Duodenal mucosa (tissue), 2 donors: ENCODE measurements at regions not wholly inside any gene's neighbourhood (a gene's known extent, or its start where the extent isn't known, plus 50 kb on each side); places are given as distances from the start of the nearest gene placed in this dataset.

Source experiments
- H3K27ac ChIP-seq: one replicate; pipeline ENCODE4 v1.7.0; 2013; ENCODE audit warnings: low read depth, low read length
- H3K27me3 ChIP-seq, 2 donors: one replicate each; pipeline ENCODE4 v1.7.0; 2013; ENCODE audit warnings: low read length in 2 of 2, control low read depth in 1 of 2; ENCODE audit not compliant: insufficient read depth in 2 of 2, control insufficient read depth in 1 of 2
- H3K36me3 ChIP-seq, 2 donors: one replicate each; pipeline ENCODE4 v1.7.0; 2013; ENCODE audit warnings: low read length in 2 of 2, control low read depth in 1 of 2; ENCODE audit not compliant: insufficient read depth in 2 of 2, control insufficient read depth in 1 of 2
- H3K4me1 ChIP-seq, 2 donors: one replicate each; pipeline ENCODE4 v1.7.0; 2013; ENCODE audit warnings: low read length in 2 of 2, control low read depth in 1 of 2; ENCODE audit not compliant: insufficient read depth in 2 of 2, control insufficient read depth in 1 of 2
- H3K4me3 ChIP-seq, 2 donors: one replicate each; pipeline ENCODE4 v1.7.0; 2013; ENCODE audit warnings: low read length in 2 of 2, low read depth in 1 of 2
- H3K9ac ChIP-seq, 2 donors: one replicate each; pipeline ENCODE4 v1.7.0; 2013; ENCODE audit warnings: low read length in 2 of 2, low read depth in 1 of 2
- H3K9me3 ChIP-seq, 2 donors: one replicate each; pipeline ENCODE4 v1.7.0; 2013; ENCODE audit warnings: low read length in 2 of 2, control low read depth in 1 of 2; ENCODE audit not compliant: control insufficient read depth in 1 of 2

GRCh38 chr2:65820454-65820853 lies 388.1 kb upstream of the SPRED2 start:
- no peak overlapping the region for H3K27ac ChIP-seq
- no peak overlapping the region for H3K9ac ChIP-seq
- no peaks in the 10 kb centered on the region for H3K4me1 ChIP-seq

GRCh38 chr2:65819963-65820362 lies 387.6 kb upstream of the SPRED2 start:
- Histone ChIP-seq H3K9ac (no peak overlapping the region), H3K4me3 (no peak overlapping the region), H3K27ac (no peak overlapping the region), H3K4me1 (no peaks in the 10 kb centered on the region), H3K36me3 (no peaks in the 10 kb centered on the region), H3K27me3 (no peaks in the 10 kb centered on the region), H3K9me3 (no peaks in the 10 kb centered on the region)

More at GRCh38 chr2:65820454-65820853, 388.1 kb upstream of the SPRED2 start:
- no peaks in the 10 kb centered on the region for H3K36me3 ChIP-seq
- H3K27me3 ChIP-seq, result no peaks in the 10 kb centered on the region
- H3K4me3 ChIP-seq, result no peak overlapping the region
- H3K9me3 ChIP-seq, result no peaks in the 10 kb centered on the region

GRCh38 chr2:65818873-65819451 lies 386.6 kb upstream of the SPRED2 start:
- Histone ChIP-seq H3K27ac (no peak overlapping the region), H3K27me3 (no peaks in the 10 kb centered on the region), H3K9ac (no peak overlapping the region), H3K36me3 (no peaks in the 10 kb centered on the region), H3K4me1 (no peaks in the 10 kb centered on the region), H3K9me3 (no peaks in the 10 kb centered on the region), H3K4me3 (no peak overlapping the region)

- H3K27ac ChIP-seq, result no peak overlapping the region
- H3K4me1 ChIP-seq, result no peaks in the 10 kb centered on the region
- no peak overlapping the region for H3K4me3 ChIP-seq
- H3K27me3 ChIP-seq, result no peaks in the 10 kb centered on the region
- no peaks in the 10 kb centered on the region for H3K9me3 ChIP-seq
- H3K9ac ChIP-seq, result no peak overlapping the region
- H3K36me3 ChIP-seq, result no peaks in the 10 kb centered on the region
Observed at GRCh38 chr2:65813631-65814173, 381.3 kb upstream of the SPRED2 start.

- Histone ChIP-seq H3K4me3 (no peak overlapping the region), H3K9me3 (peaks cover 0 to 2% of the 10 kb centered on the region in 2 donors)
Observed at GRCh38 chr2:65812887-65813286, 380.5 kb upstream of the SPRED2 start.

GRCh38 chr2:65807942-65808341 lies 375.5 kb upstream of the SPRED2 start:
- no peaks in the 10 kb centered on the region for H3K36me3 ChIP-seq
- no peak overlapping the region for H3K4me3 ChIP-seq
- peaks cover 0 to 4% of the 10 kb centered on the region in 2 donors for H3K9me3 ChIP-seq
- no peaks in the 10 kb centered on the region for H3K27me3 ChIP-seq
- H3K9ac ChIP-seq, result no peak overlapping the region
- H3K27ac ChIP-seq, result no peak overlapping the region
- H3K4me1 ChIP-seq, result no peaks in the 10 kb centered on the region

More at GRCh38 chr2:65812887-65813286, 380.5 kb upstream of the SPRED2 start:
- no peaks in the 10 kb centered on the region for H3K27me3 ChIP-seq
- no peak overlapping the region for H3K9ac ChIP-seq
- no peak overlapping the region for H3K27ac ChIP-seq
- no peaks in the 10 kb centered on the region for H3K36me3 ChIP-seq
- H3K4me1 ChIP-seq, result no peaks in the 10 kb centered on the region

- Histone ChIP-seq H3K27me3 (no peaks in the 10 kb centered on the region), H3K9ac (no peak overlapping the region), H3K4me3 (no peak overlapping the region), H3K4me1 (no peaks in the 10 kb centered on the region), H3K27ac (no peak overlapping the region), H3K36me3 (no peaks in the 10 kb centered on the region), H3K9me3 (peaks cover 0 to 4% of the 10 kb centered on the region in 2 donors)
Observed at GRCh38 chr2:65804777-65805176, 372.4 kb upstream of the SPRED2 start.

- no peak overlapping the region for H3K27ac ChIP-seq
Observed at GRCh38 chr2:65802298-65802942, 370.0 kb upstream of the SPRED2 start.

GRCh38 chr2:65800998-65801397 lies 368.6 kb upstream of the SPRED2 start:
- Histone ChIP-seq H3K4me1 (no peaks in the 10 kb centered on the region), H3K4me3 (no peak overlapping the region), H3K9ac (no peak overlapping the region), H3K9me3 (no peaks in the 10 kb centered on the region), H3K36me3 (no peaks in the 10 kb centered on the region), H3K27me3 (no peaks in the 10 kb centered on the region), H3K27ac (no peak overlapping the region)

More at GRCh38 chr2:65802298-65802942, 370.0 kb upstream of the SPRED2 start:
- Histone ChIP-seq H3K9me3 (no peaks in the 10 kb centered on the region), H3K9ac (no peak overlapping the region), H3K4me1 (no peaks in the 10 kb centered on the region), H3K36me3 (no peaks in the 10 kb centered on the region), H3K4me3 (no peak overlapping the region), H3K27me3 (no peaks in the 10 kb centered on the region)

GRCh38 chr2:65799141-65799854 lies 366.9 kb upstream of the SPRED2 start:
- no peaks in the 10 kb centered on the region for H3K4me1 ChIP-seq
- no peaks in the 10 kb centered on the region for H3K27me3 ChIP-seq
- no peak overlapping the region for H3K4me3 ChIP-seq
- H3K36me3 ChIP-seq, result no peaks in the 10 kb centered on the region
- H3K27ac ChIP-seq, result no peak overlapping the region
- no peak overlapping the region for H3K9ac ChIP-seq
- H3K9me3 ChIP-seq, result no peaks in the 10 kb centered on the region
